Ovary (tissue), 3 donors: ENCODE measurements at regions not wholly inside any gene's neighbourhood (a gene's known extent, or its start where the extent isn't known, plus 50 kb on each side); places are given as distances from the start of the nearest gene placed in this dataset.

Experiments used
- CTCF ChIP-seq, 3 donors: fragments of 450-650 bp in 2 of 3; fragments of 200-600 bp in 1 of 3; IDR thresholded peaks; one replicate each; pipeline versions ENCODE4 v1.5.1 to v1.8.0; 2016 to 2022; ENCODE audit warnings: antibody characterized with exemption in 3 of 3, mild to moderate bottlenecking in 1 of 3
- POLR2A ChIP-seq: fragments of 450-650 bp; IDR thresholded peaks from one replicate; pipeline ENCODE4 v1.6.1; 2017; ENCODE audit warnings: antibody characterized with exemption, mild to moderate bottlenecking, moderate library complexity
- donor health status: DM: no; HTN: no; CAD: no.

- TF ChIP-seq CTCF (IDR thresholded peaks at IDR 0.05), result no peak
- no peak for TF ChIP-seq POLR2A
Measured at GRCh38 chr9:82124090-82124489, 135.5 kb downstream of the SPATA31D1 start.
